WERI-Rb-1 (cell line): ENCODE measurements at regions not wholly inside any gene's neighbourhood (a gene's known extent, or its start where the extent isn't known, plus 50 kb on each side); places are given as distances from the start of the nearest gene placed in this dataset.

Experiments used
- DNase-seq: peaks from one replicate; pipeline ENCODE4 v3.0.0-alpha.2; 2020
- H3K27ac ChIP-seq: fragments of 250-450 bp; sonication (Bioruptor Pico); 2 replicates; pipeline ENCODE4 v1.5.1; 2020; ENCODE audit warnings: mild to moderate bottlenecking, moderate library complexity
- H3K27me3 ChIP-seq: fragments of 250-450 bp; sonication (Bioruptor Pico); 2 replicates; pipeline ENCODE4 v1.5.1; 2021; ENCODE audit warnings: mild to moderate bottlenecking, low read depth, moderate library complexity; ENCODE audit not compliant: insufficient read depth, severe bottlenecking
- H3K36me3 ChIP-seq: fragments of 250-450 bp; sonication (Bioruptor Pico); 2 replicates; pipeline ENCODE4 v1.5.1; 2020; ENCODE audit warnings: mild to moderate bottlenecking, moderate library complexity
- H3K4me3 ChIP-seq: 2 replicates; pipeline ENCODE4 v1.5.1; 2011; ENCODE audit warnings: low read depth, mild to moderate bottlenecking, control low read depth, low read length
- H3K9me3 ChIP-seq: fragments of 250-450 bp; sonication (Bioruptor Pico); 2 replicates; pipeline ENCODE4 v1.5.1; 2021; ENCODE audit warnings: mild to moderate bottlenecking, moderate library complexity; ENCODE audit not compliant: severe bottlenecking
- CTCF ChIP-seq: IDR thresholded peaks from 2 replicates; pipeline ENCODE4 v1.5.1; 2011; ENCODE audit warnings: low read depth, mild to moderate bottlenecking, control low read depth, inconsistent platforms, low read length

- Histone ChIP-seq H3K27ac (no peak overlapping the region), H3K9me3 (no peaks in the 10 kb centered on the region), H3K36me3 (no peaks in the 10 kb centered on the region), H3K27me3 (no peaks in the 10 kb centered on the region), H3K4me3 (no peak overlapping the region)
- no peak for DNase-seq
- no peak for TF ChIP-seq CTCF
Measured at GRCh38 chr2:129778584-129778877, 200.9 kb upstream of the RAB6C start.

GRCh38 chr2:129779783-129780182 lies 199.7 kb upstream of the RAB6C start:
- no peak overlapping the region for H3K4me3 ChIP-seq
- no peak for TF ChIP-seq CTCF
- no peaks in the 10 kb centered on the region for H3K9me3 ChIP-seq
- H3K27me3 ChIP-seq, result no peaks in the 10 kb centered on the region
- no peak for DNase-seq
- H3K27ac ChIP-seq, result no peak overlapping the region
- no peaks in the 10 kb centered on the region for H3K36me3 ChIP-seq

GRCh38 chr2:129780316-129781270 lies 198.9 kb upstream of the RAB6C start:
- H3K9me3 ChIP-seq, result no peaks in the 10 kb centered on the region
- no peaks in the 10 kb centered on the region for H3K27me3 ChIP-seq
- TF ChIP-seq CTCF, result no peak
- H3K4me3 ChIP-seq, result no peak overlapping the region
- no peaks in the 10 kb centered on the region for H3K36me3 ChIP-seq
- DNase-seq, result no peak
- H3K27ac ChIP-seq, result no peak overlapping the region

- Histone ChIP-seq H3K9me3 (no peaks in the 10 kb centered on the region), H3K36me3 (no peaks in the 10 kb centered on the region), H3K27me3 (no peaks in the 10 kb centered on the region), H3K4me3 (no peak overlapping the region), H3K27ac (no peak overlapping the region)
- TF ChIP-seq CTCF, result no peak
- DNase-seq, result no peak
Measured at GRCh38 chr2:129781749-129782632, 197.5 kb upstream of the RAB6C start.

- Histone ChIP-seq H3K36me3 (no peaks in the 10 kb centered on the region), H3K4me3 (no peak overlapping the region), H3K27me3 (no peaks in the 10 kb centered on the region), H3K9me3 (no peaks in the 10 kb centered on the region), H3K27ac (no peak overlapping the region)
- no peak for DNase-seq
- TF ChIP-seq CTCF, result no peak
Measured at GRCh38 chr2:129782633-129782990, 196.9 kb upstream of the RAB6C start.
